HG03575 (cell line): ENCODE measurements at regions not wholly inside any gene's neighbourhood (a gene's known extent, or its start where the extent isn't known, plus 50 kb on each side); places are given as distances from the start of the nearest gene placed in this dataset.
"Not testable (repeated sequence)": the region's sequence is repeated elsewhere in the genome, so short reads cannot be mapped to it uniquely, and the experiment has no call there.

Source experiments
- ATAC-seq: cut with Tn5 transposase; IDR thresholded peaks from one replicate; pipeline ENCODE4 v1.9.1; 2021; ENCODE audit not compliant: unreplicated experiment, insufficient number of reproducible peaks, low FRiP score; ENCODE audit errors: extremely low read depth

- no peak for ATAC-seq
Measured at GRCh38 chr13:62473190-62473943, 1057.7 kb upstream of the PCDH20 start.

- ATAC-seq, result no peak
Measured at GRCh38 chr13:62453761-62454160, 1038.1 kb upstream of the PCDH20 start.

- no peak for ATAC-seq
Measured at GRCh38 chr13:62450759-62451158, 1035.1 kb upstream of the PCDH20 start.

- not testable (repeated sequence) for ATAC-seq
Measured at GRCh38 chr13:62447771-62448382, 1032.2 kb upstream of the PCDH20 start.

DNA sequence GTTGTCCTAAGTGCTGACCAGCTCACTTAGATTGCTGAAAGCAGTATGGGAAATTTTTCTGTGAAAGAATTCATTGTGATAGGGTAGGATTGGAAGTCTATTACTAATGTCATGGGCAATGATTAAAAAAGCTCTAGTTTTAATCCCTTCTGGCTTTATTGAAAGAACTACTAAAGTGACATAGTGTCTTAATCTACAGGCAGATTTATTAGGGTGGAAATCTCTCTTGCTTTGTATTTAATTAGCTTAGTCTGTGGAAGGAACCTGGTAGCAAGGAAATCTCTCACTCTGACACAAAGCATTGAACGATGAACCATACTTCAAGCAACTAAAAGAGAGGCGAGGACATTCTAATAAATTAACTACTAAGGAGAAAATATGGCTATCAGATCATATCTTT, 1029.2 kb upstream of the PCDH20 start:
- no peak for ATAC-seq

GRCh38 chr13:62434081-62434480, 1018.4 kb upstream of the PCDH20 start:
- ATAC-seq, result no peak

- no peak for ATAC-seq
Measured at GRCh38 chr13:62433660-62434059, 1018.0 kb upstream of the PCDH20 start.

GRCh38 chr13:62432906-62433305, 1017.3 kb upstream of the PCDH20 start:
- ATAC-seq, result no peak

DNA sequence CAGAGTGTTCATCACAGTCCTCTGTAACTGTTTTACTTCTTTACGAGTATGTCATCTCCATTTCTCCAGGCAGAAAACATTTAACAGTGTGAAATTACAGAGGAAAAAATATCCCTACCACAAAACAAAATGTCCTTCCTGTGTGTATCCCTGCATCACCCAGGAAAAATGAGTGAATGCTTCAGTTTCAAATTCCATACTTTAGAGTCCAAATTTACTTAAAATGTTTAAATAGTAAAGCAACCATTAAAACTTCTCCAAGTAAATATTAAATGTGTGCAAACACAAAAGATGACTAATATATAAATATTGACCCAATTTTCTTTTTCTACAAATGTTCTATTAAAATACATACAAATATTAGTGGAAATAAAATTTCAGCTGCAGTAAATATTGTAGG, 1016.6 kb upstream of the PCDH20 start:
- ATAC-seq, result no peak

GRCh38 chr13:62431852-62432251, 1016.2 kb upstream of the PCDH20 start:
- no peak for ATAC-seq

DNA sequence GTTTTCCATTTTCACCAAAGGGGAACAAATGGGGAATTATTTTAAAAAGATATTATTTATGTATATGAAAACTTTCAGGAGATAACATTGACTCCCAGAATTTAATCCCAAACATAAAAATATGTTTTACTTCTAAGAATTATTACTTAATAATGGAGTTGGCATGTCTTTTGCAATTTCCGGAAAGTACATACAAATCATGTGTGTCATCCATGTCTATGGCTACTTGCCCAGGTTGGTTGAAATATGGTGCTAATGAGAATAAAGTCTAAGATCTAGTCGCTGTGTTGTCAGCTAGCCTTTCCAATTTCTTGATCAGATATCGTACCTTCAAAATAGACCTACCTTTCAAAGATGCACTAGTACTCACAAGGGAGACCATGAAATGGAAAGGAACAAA, 1003.2 kb upstream of the PCDH20 start:
- ATAC-seq, result no peak

DNA sequence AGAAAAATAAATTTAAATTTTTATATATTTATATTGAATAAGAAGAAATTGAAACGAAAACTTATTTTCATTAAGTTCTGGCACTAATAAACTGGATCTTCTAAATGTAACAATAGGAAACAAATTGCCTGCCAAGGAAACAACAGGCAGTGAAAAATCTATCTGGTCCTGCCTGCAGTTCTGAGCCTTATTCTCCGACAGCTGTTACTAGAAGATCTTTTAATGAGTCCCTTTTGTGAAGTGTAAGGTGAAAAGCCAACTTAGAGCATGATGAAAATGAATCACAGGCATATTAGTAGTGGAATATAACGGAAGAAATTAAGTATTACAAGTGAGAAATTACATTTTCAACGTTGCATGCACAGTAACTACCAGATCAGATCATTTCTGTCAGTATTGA, 1002.7 kb upstream of the PCDH20 start:
- no peak for ATAC-seq

GRCh38 chr13:62407871-62408270, 992.2 kb upstream of the PCDH20 start:
- ATAC-seq, result no peak

GRCh38 chr13:62388515-62388914, 972.9 kb upstream of the PCDH20 start:
- ATAC-seq, result no peak

DNA sequence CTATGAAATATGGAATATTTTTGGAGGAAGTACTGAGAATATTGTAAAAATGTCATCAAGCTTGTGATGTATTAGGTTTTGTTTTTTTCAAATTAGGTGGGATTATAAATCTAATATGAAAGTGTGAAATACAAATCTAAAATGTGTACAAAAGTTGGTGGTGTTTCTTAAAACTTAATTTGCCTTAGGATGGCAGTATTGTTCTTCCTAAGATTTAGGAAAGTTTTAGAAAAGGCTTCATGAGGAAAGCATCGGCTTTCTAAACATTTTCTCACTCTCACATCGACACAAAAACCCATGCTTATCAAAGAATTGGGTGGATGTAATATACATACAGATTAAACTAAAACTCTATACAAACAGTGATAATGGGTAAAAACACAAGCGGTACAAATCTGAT, 972.0 kb upstream of the PCDH20 start:
- no peak for ATAC-seq

DNA sequence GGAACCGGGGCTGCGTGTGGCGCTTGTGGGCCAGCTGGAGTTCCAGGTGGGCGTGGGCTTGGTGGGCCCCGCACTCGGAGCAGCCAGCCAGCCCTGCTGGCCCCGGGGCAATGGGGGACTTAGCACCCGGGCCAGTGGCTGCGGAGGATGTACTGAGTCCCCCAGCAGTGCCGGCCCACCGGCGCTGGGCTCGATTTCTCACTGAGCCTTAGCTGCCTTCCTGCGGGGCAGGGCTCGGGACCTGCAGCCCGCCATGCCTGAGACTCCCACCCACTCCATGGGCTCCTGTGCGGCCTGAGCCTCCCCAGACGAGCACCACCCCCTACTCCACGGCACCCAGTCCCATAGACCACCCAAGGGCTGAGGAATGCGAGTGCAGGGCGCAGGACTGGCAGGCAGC, 963.6 kb upstream of the PCDH20 start:
- not testable (repeated sequence) for ATAC-seq

GRCh38 chr13:62377838-62378237, 962.2 kb upstream of the PCDH20 start:
- ATAC-seq, result no peak

DNA sequence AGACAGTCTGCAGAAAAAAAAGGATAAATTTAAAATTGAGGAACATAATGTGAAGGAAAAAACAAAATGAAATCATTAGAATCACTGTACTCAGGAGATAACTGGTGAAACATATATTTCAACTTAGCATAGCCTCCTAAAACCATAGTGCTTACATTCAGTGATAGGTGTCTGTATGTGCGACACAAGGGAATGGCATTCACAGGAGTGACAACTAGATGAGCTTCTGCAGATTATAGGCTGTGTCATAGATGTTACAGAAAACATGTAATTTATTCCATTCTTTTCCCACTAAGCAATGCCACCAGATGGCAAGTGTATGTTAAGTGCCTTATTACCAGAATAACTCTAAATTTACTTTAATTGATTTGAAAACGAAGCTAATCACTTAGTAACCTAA, 960.0 kb upstream of the PCDH20 start:
- no peak for ATAC-seq

DNA sequence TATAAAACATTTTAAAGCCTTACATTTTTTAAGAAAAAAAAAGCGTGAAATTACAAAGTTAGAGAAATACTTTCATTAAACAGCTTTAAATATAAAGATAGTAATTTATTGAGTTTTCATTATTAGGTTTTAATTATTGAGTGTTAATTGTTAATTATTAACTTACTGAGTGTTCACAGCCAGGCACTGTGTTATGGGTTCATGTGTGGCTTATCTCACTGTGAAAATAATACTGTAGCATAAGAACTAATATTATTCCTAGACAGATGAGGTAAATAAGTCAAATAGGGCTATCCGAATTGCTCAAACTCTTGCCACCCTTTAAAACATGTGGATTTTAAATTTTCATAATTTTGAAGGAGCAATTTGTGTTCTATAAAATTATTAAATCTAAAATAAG, 956.1 kb upstream of the PCDH20 start:
- ATAC-seq, result no peak

DNA sequence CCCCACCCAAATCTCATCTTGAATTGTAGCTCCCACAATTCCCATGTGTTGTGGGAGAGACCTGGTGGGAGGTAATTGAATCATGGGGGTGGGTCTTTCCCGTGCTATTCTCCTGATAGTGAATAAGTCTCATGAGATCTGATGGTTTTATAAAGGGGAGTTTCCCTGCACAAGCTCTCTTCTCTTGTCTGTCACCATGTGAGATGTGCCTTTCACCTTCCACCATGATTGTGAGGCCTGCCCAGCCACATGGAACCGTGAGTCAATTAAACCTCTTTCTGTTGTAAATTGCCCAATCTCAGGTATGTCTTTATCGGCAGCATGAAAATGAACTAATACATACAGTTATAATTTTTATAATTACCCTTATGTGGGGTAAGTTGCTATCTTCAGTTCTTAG, 952.3 kb upstream of the PCDH20 start:
- not testable (repeated sequence) for ATAC-seq

DNA sequence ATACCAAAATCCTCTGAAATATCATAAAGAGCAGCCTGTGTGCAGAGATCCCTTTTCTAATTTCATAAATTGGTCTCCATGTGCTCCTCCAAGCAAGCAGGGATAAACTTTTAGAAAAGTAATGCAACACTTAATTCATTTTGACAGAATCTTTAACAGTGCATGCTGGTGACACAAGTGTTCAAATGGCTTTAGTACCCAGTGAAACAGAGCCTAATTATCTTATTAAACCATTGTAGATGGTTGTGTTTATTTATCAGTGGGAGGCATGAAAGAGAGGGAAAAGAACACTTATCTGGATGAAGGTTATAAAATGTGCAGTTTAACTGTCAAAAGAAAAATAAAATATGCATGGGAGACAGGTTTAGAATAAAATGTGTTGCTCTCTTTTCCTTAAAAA, 945.0 kb upstream of the PCDH20 start:
- no peak for ATAC-seq
